Jurkat, Clone E6-1 (cell line): ENCODE measurements at regions not wholly inside any gene's neighbourhood (a gene's known extent, or its start where the extent isn't known, plus 50 kb on each side); places are given as distances from the start of the nearest gene placed in this dataset.

Experiments
- DNase-seq: peaks from one replicate; pipeline ENCODE4 v3.0.0-alpha.2; 2011; ENCODE audit warnings: low read depth, low spot score
- H3K4me3 ChIP-seq: 2 replicates; pipeline ENCODE4 v1.5.1; 2011; ENCODE audit warnings: mild to moderate bottlenecking, low read length, control low read depth, moderate library complexity

GRCh38 chr21:38929142-38929541 lies 123.4 kb downstream of the ETS2 start:
- DNase-seq: no peak
- H3K4me3 ChIP-seq: no peak overlapping the region

GRCh38 chr21:38927776-38928175 lies 122.0 kb downstream of the ETS2 start:
- no peak overlapping the region for H3K4me3 ChIP-seq
- DNase-seq: no peak

GRCh38 chr21:38925923-38926322 lies 120.2 kb downstream of the ETS2 start:
- DNase-seq: no peak
- H3K4me3 ChIP-seq: no peak overlapping the region

- no peak for DNase-seq
- H3K4me3 ChIP-seq: no peak overlapping the region
Observed at GRCh38 chr21:38925478-38925877, 119.7 kb downstream of the ETS2 start.

- H3K4me3 ChIP-seq: no peak overlapping the region
- no peak for DNase-seq
Observed at GRCh38 chr21:38924954-38925353, 119.2 kb downstream of the ETS2 start.

GRCh38 chr21:38923429-38923828 lies 117.7 kb downstream of the ETS2 start:
- H3K4me3 ChIP-seq: no peak overlapping the region
- DNase-seq: no peak

GRCh38 chr21:38922474-38923235 lies 116.9 kb downstream of the ETS2 start:
- no peak for DNase-seq
- no peak overlapping the region for H3K4me3 ChIP-seq

- no peak overlapping the region for H3K4me3 ChIP-seq
- no peak for DNase-seq
Observed at GRCh38 chr21:38921511-38922251, 116.0 kb downstream of the ETS2 start.

GRCh38 chr21:38920631-38921398 lies 115.1 kb downstream of the ETS2 start:
- no peak overlapping the region for H3K4me3 ChIP-seq
- DNase-seq: no peak

- DNase-seq: no peak
- H3K4me3 ChIP-seq: no peak overlapping the region
Observed at GRCh38 chr21:38918607-38919346, 113.0 kb downstream of the ETS2 start.

GRCh38 chr21:38917043-38917774 lies 111.5 kb downstream of the ETS2 start:
- no peak for DNase-seq
- no peak overlapping the region for H3K4me3 ChIP-seq

GRCh38 chr21:38916214-38916964 lies 110.7 kb downstream of the ETS2 start:
- DNase-seq: no peak
- no peak overlapping the region for H3K4me3 ChIP-seq

- no peak overlapping the region for H3K4me3 ChIP-seq
- no peak for DNase-seq
Observed at GRCh38 chr21:38915546-38915945, 109.8 kb downstream of the ETS2 start.

GRCh38 chr21:38914528-38915293 lies 109.0 kb downstream of the ETS2 start:
- H3K4me3 ChIP-seq: no peak overlapping the region
- no peak for DNase-seq

- DNase-seq: no peak
- no peak overlapping the region for H3K4me3 ChIP-seq
Observed at GRCh38 chr21:38913893-38914527, 108.3 kb downstream of the ETS2 start.

- no peak overlapping the region for H3K4me3 ChIP-seq
- no peak for DNase-seq
Observed at GRCh38 chr21:38913120-38913892, 107.6 kb downstream of the ETS2 start.
